ENCODE measurements at regions not wholly inside any gene's neighbourhood (a gene's known extent, or its start where the extent isn't known, plus 50 kb on each side); places are given as distances from the start of the nearest gene placed in this dataset.
"Not testable (repeated sequence)": the region's sequence is repeated elsewhere in the genome, so short reads cannot be mapped to it uniquely, and the experiment has no call there.

- not testable (repeated sequence) for TF ChIP-seq POLR2A, CTCF (IDR thresholded peaks at IDR 0.05)
Observed at GRCh38 chr4:49236474-49236873, 250.4 kb downstream of the CWH43 start.
